HG02610 (cell line): ENCODE measurements at regions not wholly inside any gene's neighbourhood (a gene's known extent, or its start where the extent isn't known, plus 50 kb on each side); places are given as distances from the start of the nearest gene placed in this dataset.
"Not testable (repeated sequence)": the region's sequence is repeated elsewhere in the genome, so short reads cannot be mapped to it uniquely, and the experiment has no call there.

Experiments used
- ATAC-seq: cut with Tn5 transposase; IDR thresholded peaks from one replicate; pipeline ENCODE4 v1.9.1; 2021; ENCODE audit warnings: mild to moderate bottlenecking, moderate library complexity; ENCODE audit not compliant: unreplicated experiment

- ATAC-seq = no peak
Measured at GRCh38 chr10:109126016-109126415, 797.3 kb downstream of the XPNPEP1 start.

GRCh38 chr10:109115179-109115578 lies 808.1 kb downstream of the XPNPEP1 start:
- no peak for ATAC-seq

GRCh38 chr10:109114579-109114978 lies 808.7 kb downstream of the XPNPEP1 start:
- ATAC-seq = no peak

- ATAC-seq = no peak
Measured at GRCh38 chr10:109106604-109107003, 816.7 kb downstream of the XPNPEP1 start.

- no peak for ATAC-seq
Measured at GRCh38 chr10:109105725-109106124, 817.6 kb downstream of the XPNPEP1 start.

- no peak for ATAC-seq
Measured at GRCh38 chr10:109104806-109105205, 818.5 kb downstream of the XPNPEP1 start.

- no peak for ATAC-seq
Measured at GRCh38 chr10:109103278-109103677, 820.0 kb downstream of the XPNPEP1 start.

- no peak for ATAC-seq
Measured at GRCh38 chr10:109089779-109090178, 833.5 kb downstream of the XPNPEP1 start.

- no peak for ATAC-seq
Measured at GRCh38 chr10:109071539-109071938, 851.8 kb downstream of the XPNPEP1 start.

- no peak for ATAC-seq
Measured at GRCh38 chr10:109070492-109070891, 852.8 kb downstream of the XPNPEP1 start.

- ATAC-seq = no peak
Measured at GRCh38 chr10:109067031-109067430, 856.3 kb downstream of the XPNPEP1 start.

- ATAC-seq = no peak
Measured at GRCh38 chr10:109065821-109066220, 857.5 kb downstream of the XPNPEP1 start.

- peak; percentile 80 for ATAC-seq
Measured at GRCh38 chr10:109062371-109062770, 860.9 kb downstream of the XPNPEP1 start.

- no peak for ATAC-seq
Measured at GRCh38 chr10:109055243-109055642, 868.1 kb downstream of the XPNPEP1 start.

- ATAC-seq = no peak
Measured at GRCh38 chr10:109047856-109048255, 875.5 kb downstream of the XPNPEP1 start.

GRCh38 chr10:109046427-109046826 lies 876.9 kb downstream of the XPNPEP1 start:
- not testable (repeated sequence) for ATAC-seq

GRCh38 chr10:109040622-109041021 lies 882.7 kb downstream of the XPNPEP1 start:
- ATAC-seq = no peak

GRCh38 chr10:109037978-109038377 lies 885.3 kb downstream of the XPNPEP1 start:
- no peak for ATAC-seq

- no peak for ATAC-seq
Measured at GRCh38 chr10:109030581-109031210, 892.6 kb downstream of the XPNPEP1 start.

GRCh38 chr10:109029870-109030269 lies 893.4 kb downstream of the XPNPEP1 start:
- ATAC-seq = peak; percentile 67

GRCh38 chr10:109027534-109028185 lies 895.7 kb downstream of the XPNPEP1 start:
- ATAC-seq = no peak

GRCh38 chr10:109025172-109025571 lies 898.1 kb downstream of the XPNPEP1 start:
- no peak for ATAC-seq
